ENCODE measurements at regions not wholly inside any gene's neighbourhood (a gene's known extent, or its start where the extent isn't known, plus 50 kb on each side); places are given as distances from the start of the nearest gene placed in this dataset.

GRCh38 chr14:43041976-43042375 lies 1435.3 kb downstream of the LRFN5 start:
- TF ChIP-seq CTCF (IDR thresholded peaks at IDR 0.05) = no peak
- no peak for TF ChIP-seq POLR2A (IDR thresholded peaks at IDR 0.05)
